ENCODE measurements at regions not wholly inside any gene's neighbourhood (a gene's known extent, or its start where the extent isn't known, plus 50 kb on each side); places are given as distances from the start of the nearest gene placed in this dataset.
A peak's percentile ranks its signal among the peaks of the same experiment; 100 is the strongest.
"Not testable (repeated sequence)": the region's sequence is repeated elsewhere in the genome, so short reads cannot be mapped to it uniquely, and the experiment has no call there.

GRCh38 chr7:82594665-82595064, 151.1 kb upstream of the CACNA2D1 start:
- no peaks in the 10 kb centered on the region for H3K4me1 ChIP-seq (ENCODE audit: insufficient read depth, insufficient read length)
- no peak overlapping the region for H3K9ac ChIP-seq (ENCODE audit: insufficient read length, low read depth)

GRCh38 chr7:82593780-82594179, 150.2 kb upstream of the CACNA2D1 start:
- H3K4me1 ChIP-seq (ENCODE audit: insufficient read depth, insufficient read length): no peaks in the 10 kb centered on the region
- TF ChIP-seq YY1 (IDR thresholded peaks at IDR 0.05; ENCODE audit: insufficient read depth, insufficient read length) (no peak), SUZ12 (IDR thresholded peaks at IDR 0.05; ENCODE audit: extremely low read depth, insufficient read depth, insufficient read length) (no peak), ZNF274 (IDR thresholded peaks at IDR 0.05; ENCODE audit: low read depth, low read length) (no peak)
- no peak overlapping the region for H3K9ac ChIP-seq (ENCODE audit: insufficient read length, low read depth)
- no peak overlapping the region for H3K4me3 ChIP-seq (ENCODE audit: insufficient read length, low read depth)
- H3K36me3 ChIP-seq (ENCODE audit: insufficient read depth, insufficient read length, low read length): no peaks in the 10 kb centered on the region
- H3K27me3 ChIP-seq (ENCODE audit: insufficient read depth, insufficient read length): no peaks in the 10 kb centered on the region
- H3K9me3 ChIP-seq (ENCODE audit: insufficient read depth, low read length): no peaks in the 10 kb centered on the region
- DNase-seq (ENCODE audit: low read depth, low spot score): no peak

More at GRCh38 chr7:82594665-82595064, 151.1 kb upstream of the CACNA2D1 start:
- TF ChIP-seq YY1 (IDR thresholded peaks at IDR 0.05; ENCODE audit: insufficient read depth, insufficient read length): no peak
- TF ChIP-seq ZNF274 (IDR thresholded peaks at IDR 0.05; ENCODE audit: low read depth, low read length): no peak
- TF ChIP-seq SUZ12 (IDR thresholded peaks at IDR 0.05; ENCODE audit: extremely low read depth, insufficient read depth, insufficient read length): no peak
- no peaks in the 10 kb centered on the region for H3K36me3 ChIP-seq (ENCODE audit: insufficient read depth, insufficient read length, low read length)
- H3K9me3 ChIP-seq (ENCODE audit: insufficient read depth, low read length): no peaks in the 10 kb centered on the region
- no peaks in the 10 kb centered on the region for H3K27me3 ChIP-seq (ENCODE audit: insufficient read depth, insufficient read length)
- no peak overlapping the region for H3K4me3 ChIP-seq (ENCODE audit: insufficient read length, low read depth)
- DNase-seq (ENCODE audit: low read depth, low spot score): peak; percentile 16

GRCh38 chr7:82592416-82592815, 148.8 kb upstream of the CACNA2D1 start:
- DNase-seq (ENCODE audit: low read depth, low spot score): no peak
- Histone ChIP-seq H3K27me3 (ENCODE audit: insufficient read depth, insufficient read length) (no peaks in the 10 kb centered on the region), H3K4me3 (ENCODE audit: insufficient read length, low read depth) (no peak overlapping the region), H3K4me1 (ENCODE audit: insufficient read depth, insufficient read length) (no peaks in the 10 kb centered on the region), H3K9ac (ENCODE audit: insufficient read length, low read depth) (no peak overlapping the region), H3K9me3 (ENCODE audit: insufficient read depth, low read length) (no peaks in the 10 kb centered on the region), H3K36me3 (ENCODE audit: insufficient read depth, insufficient read length, low read length) (no peaks in the 10 kb centered on the region)
- no peak for TF ChIP-seq YY1 (IDR thresholded peaks at IDR 0.05; ENCODE audit: insufficient read depth, insufficient read length)
- no peak for TF ChIP-seq SUZ12 (IDR thresholded peaks at IDR 0.05; ENCODE audit: extremely low read depth, insufficient read depth, insufficient read length)
- no peak for TF ChIP-seq ZNF274 (IDR thresholded peaks at IDR 0.05; ENCODE audit: low read depth, low read length)

GRCh38 chr7:82579047-82579446, 135.5 kb upstream of the CACNA2D1 start:
- H3K4me3 ChIP-seq (ENCODE audit: insufficient read length, low read depth): no peak overlapping the region
- no peaks in the 10 kb centered on the region for H3K36me3 ChIP-seq (ENCODE audit: insufficient read depth, insufficient read length, low read length)
- no peaks in the 10 kb centered on the region for H3K4me1 ChIP-seq (ENCODE audit: insufficient read depth, insufficient read length)
- no peaks in the 10 kb centered on the region for H3K9me3 ChIP-seq (ENCODE audit: insufficient read depth, low read length)
- no peak overlapping the region for H3K9ac ChIP-seq (ENCODE audit: insufficient read length, low read depth)
- no peak for DNase-seq (ENCODE audit: low read depth, low spot score)
- no peaks in the 10 kb centered on the region for H3K27me3 ChIP-seq (ENCODE audit: insufficient read depth, insufficient read length)
- no peak for TF ChIP-seq YY1 (IDR thresholded peaks at IDR 0.05; ENCODE audit: insufficient read depth, insufficient read length)
- TF ChIP-seq SUZ12 (IDR thresholded peaks at IDR 0.05; ENCODE audit: extremely low read depth, insufficient read depth, insufficient read length): no peak
- no peak for TF ChIP-seq ZNF274 (IDR thresholded peaks at IDR 0.05; ENCODE audit: low read depth, low read length)

GRCh38 chr7:82578430-82578829, 134.9 kb upstream of the CACNA2D1 start:
- H3K36me3 ChIP-seq (ENCODE audit: insufficient read depth, insufficient read length, low read length): no peaks in the 10 kb centered on the region
- no peaks in the 10 kb centered on the region for H3K9me3 ChIP-seq (ENCODE audit: insufficient read depth, low read length)
- H3K4me3 ChIP-seq (ENCODE audit: insufficient read length, low read depth): no peak overlapping the region
- no peak for DNase-seq (ENCODE audit: low read depth, low spot score)
- H3K4me1 ChIP-seq (ENCODE audit: insufficient read depth, insufficient read length): no peaks in the 10 kb centered on the region
- no peaks in the 10 kb centered on the region for H3K27me3 ChIP-seq (ENCODE audit: insufficient read depth, insufficient read length)
- TF ChIP-seq SUZ12 (IDR thresholded peaks at IDR 0.05; ENCODE audit: extremely low read depth, insufficient read depth, insufficient read length) (no peak), YY1 (IDR thresholded peaks at IDR 0.05; ENCODE audit: insufficient read depth, insufficient read length) (no peak), ZNF274 (IDR thresholded peaks at IDR 0.05; ENCODE audit: low read depth, low read length) (no peak)
- H3K9ac ChIP-seq (ENCODE audit: insufficient read length, low read depth): no peak overlapping the region

- Histone ChIP-seq H3K9me3 (ENCODE audit: insufficient read depth, low read length) (no peaks in the 10 kb centered on the region), H3K4me3 (ENCODE audit: insufficient read length, low read depth) (no peak overlapping the region), H3K36me3 (ENCODE audit: insufficient read depth, insufficient read length, low read length) (no peaks in the 10 kb centered on the region), H3K4me1 (ENCODE audit: insufficient read depth, insufficient read length) (no peaks in the 10 kb centered on the region), H3K27me3 (ENCODE audit: insufficient read depth, insufficient read length) (no peaks in the 10 kb centered on the region), H3K9ac (ENCODE audit: insufficient read length, low read depth) (no peak overlapping the region)
- TF ChIP-seq YY1 (IDR thresholded peaks at IDR 0.05; ENCODE audit: insufficient read depth, insufficient read length): no peak
- DNase-seq (ENCODE audit: low read depth, low spot score): peak; percentile 86
Measured at GRCh38 chr7:82572195-82572880, 128.8 kb upstream of the CACNA2D1 start.

- H3K4me1 ChIP-seq (ENCODE audit: insufficient read depth, insufficient read length): not testable (repeated sequence)
Measured at GRCh38 chr7:82571047-82571446, 127.5 kb upstream of the CACNA2D1 start.

GRCh38 chr7:82567841-82568240, 124.3 kb upstream of the CACNA2D1 start:
- Histone ChIP-seq H3K9me3 (ENCODE audit: insufficient read depth, low read length) (no peaks in the 10 kb centered on the region), H3K4me3 (ENCODE audit: insufficient read length, low read depth) (no peak overlapping the region), H3K9ac (ENCODE audit: insufficient read length, low read depth) (no peak overlapping the region), H3K4me1 (ENCODE audit: insufficient read depth, insufficient read length) (no peaks in the 10 kb centered on the region), H3K27me3 (ENCODE audit: insufficient read depth, insufficient read length) (no peaks in the 10 kb centered on the region), H3K36me3 (ENCODE audit: insufficient read depth, insufficient read length, low read length) (no peaks in the 10 kb centered on the region)
- DNase-seq (ENCODE audit: low read depth, low spot score): no peak
- TF ChIP-seq SUZ12 (IDR thresholded peaks at IDR 0.05; ENCODE audit: extremely low read depth, insufficient read depth, insufficient read length) (no peak), ZNF274 (IDR thresholded peaks at IDR 0.05; ENCODE audit: low read depth, low read length) (no peak)

More at GRCh38 chr7:82571047-82571446, 127.5 kb upstream of the CACNA2D1 start:
- not testable (repeated sequence) for H3K36me3 ChIP-seq (ENCODE audit: insufficient read depth, insufficient read length, low read length); H3K9ac ChIP-seq (ENCODE audit: insufficient read length, low read depth); H3K27me3 ChIP-seq (ENCODE audit: insufficient read depth, insufficient read length); H3K9me3 ChIP-seq (ENCODE audit: insufficient read depth, low read length); DNase-seq (ENCODE audit: low read depth, low spot score); H3K4me3 ChIP-seq (ENCODE audit: insufficient read length, low read depth)

Data from NT2/D1 (cell line).